ENCODE measurements at regions not wholly inside any gene's neighbourhood (a gene's known extent, or its start where the extent isn't known, plus 50 kb on each side); places are given as distances from the start of the nearest gene placed in this dataset.

DNA sequence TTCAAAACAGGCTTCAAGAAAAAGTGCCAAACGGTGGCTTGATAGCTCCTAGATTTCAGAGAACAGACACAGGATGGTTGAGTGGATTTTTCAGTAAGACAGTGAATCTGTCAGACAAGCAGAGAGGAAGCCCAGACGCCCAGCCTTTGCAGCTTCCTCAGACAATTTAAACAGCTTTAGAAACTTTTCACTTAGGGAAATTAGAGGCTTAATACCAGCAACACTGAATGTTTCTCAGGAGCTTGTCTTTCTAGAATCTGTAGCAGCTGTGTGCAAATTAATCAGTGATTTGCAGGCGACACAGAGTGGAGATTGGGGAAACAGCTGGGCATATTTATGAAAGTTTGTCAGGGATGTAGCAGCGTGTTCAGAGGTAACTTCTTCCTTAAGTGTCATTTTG lies 362.1 kb downstream of the GALC start:
- no peak overlapping the region for H2AK5ac ChIP-seq (ENCODE audit: low read depth, low read length)
- H4K5ac ChIP-seq (ENCODE audit: low read depth, low read length), result no peak overlapping the region
- intact Hi-C loops (cut with micrococcal nuclease), result no loop called here
- ChIA-PET POLR2A (ENCODE audit: unreplicated experiment) (no interaction called here), CTCF (no interaction called here)
- no peak overlapping the region for H2BK120ac ChIP-seq (ENCODE audit: low read depth, low read length)
- no peaks in the 10 kb centered on the region for H3K36me3 ChIP-seq (ENCODE audit: control insufficient read depth, insufficient read depth, low read length)
- no peak overlapping the region for H2BK15ac ChIP-seq (ENCODE audit: low read depth, low read length)
- in situ Hi-C loops (cut with MboI; ENCODE audit: low sequenced_read_pairs), result no loop called here
- no peaks in the 10 kb centered on the region for H3K4me1 ChIP-seq (ENCODE audit: control insufficient read depth, insufficient read depth, low read length)
- H3K4me3 ChIP-seq (ENCODE audit: insufficient read depth, low read depth, low read length), result no peak overlapping the region
- no peak overlapping the region for H3K56ac ChIP-seq (ENCODE audit: extremely low read depth, insufficient read depth, low read length)
- no peaks in the 10 kb centered on the region for H4K20me1 ChIP-seq (ENCODE audit: insufficient read depth, low read length)
- WGBS, 2 experiments (ENCODE audit: extremely low coverage in 2 of 2, insufficient read length in 1 of 2), result no CpG with 5 or more reads among the region's 4 CpGs
- no peak overlapping the region for H2BK5ac ChIP-seq (ENCODE audit: low read depth, low read length, poor library complexity, severe bottlenecking)
- H3K9me1 ChIP-seq (ENCODE audit: insufficient read depth, low read length), result no peaks in the 10 kb centered on the region
- no peak overlapping the region for H3K4ac ChIP-seq (ENCODE audit: low read depth, low read length)
- ATAC-seq (ENCODE audit: low read depth), result no peak
- H3K23ac ChIP-seq (ENCODE audit: low read depth, low read length), result no peak overlapping the region
- no peak overlapping the region for H3K18ac ChIP-seq (ENCODE audit: low read depth, low read length)
- no peak overlapping the region for H2AFZ ChIP-seq (replicated peaks; ENCODE audit: low read length, poor library complexity)
- H3K27ac ChIP-seq (ENCODE audit: insufficient read depth, low read length), result no peak overlapping the region
- H4K91ac ChIP-seq (ENCODE audit: insufficient read depth, low read depth, low read length), result no peak overlapping the region
- no peaks in the 10 kb centered on the region for H3K79me1 ChIP-seq (ENCODE audit: low read depth in 1 of 2, low read length in 2 of 2)
- no peak overlapping the region for H2AK9ac ChIP-seq (replicated peaks; ENCODE audit: low read depth, low read length, poor library complexity)
- no peaks in the 10 kb centered on the region for H3K27me3 ChIP-seq (ENCODE audit: control insufficient read depth, insufficient read depth, low read length)
- dilution Hi-C loops (cut with HindIII; ENCODE audit: low sequenced_read_pairs, unreplicated experiment), result no loop called here
- BruUV-seq (replicated peaks), result no TSS peak
- H4K8ac ChIP-seq (ENCODE audit: low read depth in 2 of 2, low read length in 2 of 2), result no peak overlapping the region
- no peak for DNase-seq
- no peak overlapping the region for H3K14ac ChIP-seq (replicated peaks; ENCODE audit: low read depth, low read length)
- peaks cover 5% of the 10 kb centered on the region for H3K9me3 ChIP-seq (ENCODE audit: control insufficient read depth, insufficient read depth, low read length)
- no peak overlapping the region for H2BK20ac ChIP-seq (ENCODE audit: low read depth, low read length)
- no peak for TF ChIP-seq FOS (IDR thresholded peaks at IDR 0.05; ENCODE audit: low read depth, low read length)
- no peak for TF ChIP-seq RFX5 (IDR thresholded peaks at IDR 0.05; ENCODE audit: low read depth, low read length)
- TF ChIP-seq RCOR1 (IDR thresholded peaks at IDR 0.05; ENCODE audit: insufficient replicate concordance, low read length), result no peak
- TF ChIP-seq CHD1 (IDR thresholded peaks at IDR 0.05; ENCODE audit: low read depth, low read length), result no peak
- TF ChIP-seq MAFK (IDR thresholded peaks at IDR 0.05; ENCODE audit: low read depth, low read length), result no peak
- H3K4me2 ChIP-seq (ENCODE audit: low read depth, low read length), result no peak overlapping the region
- no peak overlapping the region for H3K9ac ChIP-seq (ENCODE audit: low read depth, low read length)

All from IMR-90 (cell line).